AG04450 (cell line): ENCODE measurements at regions not wholly inside any gene's neighbourhood (a gene's known extent, or its start where the extent isn't known, plus 50 kb on each side); places are given as distances from the start of the nearest gene placed in this dataset.

Source experiments
- CTCF ChIA-PET: fragments of 300-600, 350-600 bp; formaldehyde crosslinking; extraction: SDS; loops from one replicate; lab custom pipeline; 2022; ENCODE audit warnings: antibody characterized with exemption, inconsistent platforms; lab: Charles Lee
- POLR2A ChIA-PET: fragments of 350-600 bp; formaldehyde crosslinking; extraction: SDS; loops from one replicate; lab custom pipeline; 2021; ENCODE audit warnings: antibody characterized with exemption, inconsistent platforms; lab: Yijun Ruan, JAX
- DNase-seq: peaks from one replicate; pipeline ENCODE4 v3.0.0-alpha.2; 2011; ENCODE audit warnings: low read depth, low spot score
- H3K27ac ChIP-seq: one replicate; pipeline ENCODE4 v1.5.1; 2012; ENCODE audit warnings: low read depth, low read length, control low read depth
- H3K27me3 ChIP-seq: one replicate; pipeline ENCODE4 v1.6.0; 2012; ENCODE audit warnings: low read length; ENCODE audit not compliant: control insufficient read depth, insufficient read depth
- H3K4me3 ChIP-seq: 2 replicates; pipeline ENCODE4 v1.5.1; 2011; ENCODE audit warnings: mild to moderate bottlenecking, low read depth, low read length, control low read depth
- H3K9me3 ChIP-seq: 2 replicates; pipeline ENCODE4 v1.5.1; 2012; ENCODE audit warnings: low read length; ENCODE audit not compliant: control insufficient read depth, insufficient read depth
- TF ChIP-seq, protein P1 (sequence below): IDR thresholded peaks from 2 replicates; pipeline ENCODE4 v1.5.1; 2011; ENCODE audit warnings: low read depth, low read length, control low read depth, inconsistent platforms

DNA sequence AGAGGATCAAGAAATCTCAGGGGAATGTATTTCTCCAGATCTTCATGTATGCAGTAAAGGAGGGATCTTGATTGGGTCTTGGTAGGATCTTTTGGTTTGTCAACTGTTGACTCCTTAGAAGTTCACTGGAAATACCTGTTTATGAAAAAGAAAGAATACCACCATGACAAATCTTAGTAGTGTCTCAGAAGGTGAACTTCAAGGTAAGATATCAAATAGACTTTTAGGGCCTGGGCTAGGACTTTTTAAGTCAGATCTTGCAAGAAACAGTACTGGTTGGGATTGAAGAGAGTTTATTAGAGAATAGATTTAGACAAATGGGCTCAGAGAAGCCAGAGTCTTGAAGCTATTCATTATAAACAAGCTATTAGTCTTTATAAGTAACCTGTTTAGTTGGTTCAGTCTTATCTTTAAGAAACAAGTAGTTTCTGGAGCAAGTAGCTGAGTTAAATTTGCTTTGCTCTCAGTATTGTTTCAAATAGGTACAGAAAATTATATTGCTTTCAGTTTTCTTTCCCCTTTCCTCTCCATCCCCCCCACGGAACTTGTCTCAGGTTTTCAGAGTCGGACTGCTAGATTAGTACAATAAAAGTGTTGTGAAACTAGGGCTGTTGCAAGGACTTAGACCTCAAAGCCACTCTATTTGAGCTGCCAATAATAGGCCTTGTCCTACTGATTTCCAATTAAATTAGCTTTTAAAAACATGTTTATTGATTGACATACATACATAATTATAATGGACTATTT, 529.1 kb upstream of the CITED2 start:
- POLR2A ChIA-PET: no interaction called here
- Histone ChIP-seq H3K9me3 (no peaks in the 10 kb centered on the region), H3K4me3 (no peak overlapping the region), H3K27ac (no peak overlapping the region), H3K27me3 (no peaks in the 10 kb centered on the region)
- CTCF ChIA-PET: no interaction called here
- TF ChIP-seq, protein P1, sequence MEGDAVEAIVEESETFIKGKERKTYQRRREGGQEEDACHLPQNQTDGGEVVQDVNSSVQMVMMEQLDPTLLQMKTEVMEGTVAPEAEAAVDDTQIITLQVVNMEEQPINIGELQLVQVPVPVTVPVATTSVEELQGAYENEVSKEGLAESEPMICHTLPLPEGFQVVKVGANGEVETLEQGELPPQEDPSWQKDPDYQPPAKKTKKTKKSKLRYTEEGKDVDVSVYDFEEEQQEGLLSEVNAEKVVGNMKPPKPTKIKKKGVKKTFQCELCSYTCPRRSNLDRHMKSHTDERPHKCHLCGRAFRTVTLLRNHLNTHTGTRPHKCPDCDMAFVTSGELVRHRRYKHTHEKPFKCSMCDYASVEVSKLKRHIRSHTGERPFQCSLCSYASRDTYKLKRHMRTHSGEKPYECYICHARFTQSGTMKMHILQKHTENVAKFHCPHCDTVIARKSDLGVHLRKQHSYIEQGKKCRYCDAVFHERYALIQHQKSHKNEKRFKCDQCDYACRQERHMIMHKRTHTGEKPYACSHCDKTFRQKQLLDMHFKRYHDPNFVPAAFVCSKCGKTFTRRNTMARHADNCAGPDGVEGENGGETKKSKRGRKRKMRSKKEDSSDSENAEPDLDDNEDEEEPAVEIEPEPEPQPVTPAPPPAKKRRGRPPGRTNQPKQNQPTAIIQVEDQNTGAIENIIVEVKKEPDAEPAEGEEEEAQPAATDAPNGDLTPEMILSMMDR: no peak
- no peak for DNase-seq

DNA sequence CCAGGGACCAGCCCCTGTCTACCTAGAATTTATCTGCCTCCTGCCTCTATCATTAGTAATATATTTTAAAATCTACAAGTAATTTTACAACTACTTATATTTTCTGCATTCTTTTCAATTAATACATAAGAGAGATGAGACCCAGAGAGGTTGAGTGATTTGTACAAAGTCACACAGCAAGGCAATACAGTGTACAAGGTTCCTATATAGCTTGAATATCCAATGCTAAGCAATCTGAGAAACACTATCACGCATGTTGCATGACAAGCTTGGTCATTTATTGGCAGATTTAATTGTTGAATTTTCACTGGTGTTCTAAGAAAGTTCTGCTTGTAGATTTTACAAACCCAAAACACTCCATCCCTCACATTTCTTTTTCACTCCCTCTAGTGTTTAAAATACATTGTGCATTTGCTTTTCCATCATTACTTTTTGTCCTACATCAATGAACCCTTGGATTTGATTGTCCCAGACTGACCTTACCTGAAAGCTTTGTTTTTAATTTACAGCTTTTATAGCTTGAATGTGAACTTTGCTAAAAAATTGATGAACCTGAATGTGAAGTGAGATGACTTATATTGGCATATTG, 520.9 kb upstream of the CITED2 start:
- Histone ChIP-seq H3K27ac (no peak overlapping the region), H3K9me3 (peaks cover 4% of the 10 kb centered on the region), H3K4me3 (no peak overlapping the region), H3K27me3 (no peaks in the 10 kb centered on the region)
- CTCF ChIA-PET: no interaction called here
- POLR2A ChIA-PET: no interaction called here
- TF ChIP-seq, protein P1: peak; percentile 28
- DNase-seq: no peak

DNA sequence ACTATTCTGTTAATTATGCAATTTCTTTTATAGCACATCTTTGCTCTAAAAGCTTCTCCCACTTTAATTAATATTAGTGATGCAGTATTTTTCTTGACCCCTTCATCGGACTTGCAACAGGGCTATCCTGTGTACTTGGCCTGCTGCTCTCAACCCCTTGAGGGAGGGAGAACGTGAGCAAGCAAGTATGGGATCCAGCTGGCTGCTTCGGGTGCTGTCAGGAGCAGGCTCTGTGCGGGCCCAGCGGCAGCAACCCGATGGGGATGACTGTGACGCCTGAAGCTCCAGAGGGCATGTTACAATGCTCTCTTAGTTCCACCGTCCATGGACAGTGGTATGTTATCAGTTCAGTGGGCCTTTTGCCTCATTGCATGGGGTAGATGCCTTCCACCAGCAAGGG, 519.8 kb upstream of the CITED2 start:
- POLR2A ChIA-PET: interaction anchor here (0.7 kb wide), 1 partner anchor 1547 kb away, joined by 4 read pairs; no protein-coding TSS in a partner anchor
- CTCF ChIA-PET: no interaction called here
- Histone ChIP-seq H3K4me3 (no peak overlapping the region), H3K27me3 (no peaks in the 10 kb centered on the region), H3K9me3 (peaks cover 4% of the 10 kb centered on the region), H3K27ac (no peak overlapping the region)
- TF ChIP-seq, protein P1: no peak
- no peak for DNase-seq

DNA sequence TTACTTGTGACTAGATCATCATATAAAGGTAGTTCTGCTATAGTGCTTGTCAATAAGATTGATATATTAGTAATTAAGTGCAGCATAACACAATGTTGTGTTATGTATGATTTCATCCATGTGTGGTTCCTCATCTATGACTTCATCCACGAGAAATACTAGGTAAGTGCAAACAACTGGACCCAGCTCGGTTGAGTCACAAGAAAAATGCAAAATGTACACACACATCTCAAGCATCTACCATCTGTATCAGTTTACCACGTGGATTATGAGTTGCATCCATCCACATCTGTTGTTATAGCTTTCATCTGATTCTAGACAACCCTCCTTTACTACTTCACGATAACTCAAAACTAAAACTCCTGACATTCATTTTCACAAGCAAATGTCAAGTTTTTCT, 517.0 kb upstream of the CITED2 start:
- DNase-seq: peak; percentile 69
- H3K4me3 ChIP-seq: no peak overlapping the region
- TF ChIP-seq, protein P1: no peak
- no peak overlapping the region for H3K27ac ChIP-seq
- POLR2A ChIA-PET: interaction anchor here (1.4 kb wide), 1 partner anchor 518 kb away, joined by 6 read pairs; the partner anchor contains the start of gene CITED2
- no peaks in the 10 kb centered on the region for H3K27me3 ChIP-seq
- H3K9me3 ChIP-seq: peaks cover 4% of the 10 kb centered on the region
- CTCF ChIA-PET: no interaction called here

DNA sequence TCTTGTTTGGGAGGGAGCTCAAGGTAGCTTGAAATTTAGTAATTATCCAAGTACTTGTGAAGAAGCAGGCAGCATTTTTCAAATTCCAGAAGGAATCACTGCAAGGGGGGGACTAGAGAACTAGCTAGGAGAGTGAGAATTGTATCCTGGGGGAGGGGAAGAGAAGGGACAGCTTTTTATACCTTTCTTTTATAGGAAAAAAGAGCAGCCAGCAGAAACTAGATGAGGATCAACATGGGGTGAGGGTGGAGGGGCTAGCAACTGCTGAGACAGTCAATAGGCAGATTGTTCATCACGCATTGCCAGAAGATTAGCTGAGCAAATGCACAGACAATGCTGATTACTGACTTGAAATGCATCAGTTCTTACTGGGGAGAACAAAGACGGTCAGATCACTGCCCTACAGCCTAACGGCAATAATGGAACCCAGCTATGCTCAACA, 514.3 kb upstream of the CITED2 start:
- Histone ChIP-seq H3K27ac (no peak overlapping the region), H3K27me3 (no peaks in the 10 kb centered on the region), H3K4me3 (no peak overlapping the region), H3K9me3 (no peaks in the 10 kb centered on the region)
- ChIA-PET POLR2A (interaction anchor here (0.7 to 1.6 kb wide), 3 partner anchors 51 to 514 kb away, joined by 4 to 7 read pairs (median 4); partner anchors contain the start of gene CITED2), CTCF (no interaction called here)
- DNase-seq: no peak
- TF ChIP-seq, protein P1: no peak
